ENCODE measurements at regions not wholly inside any gene's neighbourhood (a gene's known extent, or its start where the extent isn't known, plus 50 kb on each side); places are given as distances from the start of the nearest gene placed in this dataset.

GRCh38 chr3:28088811-28089526 is 152.4 kb upstream of the CMC1 start:
- no peaks in the 10 kb centered on the region for H3K4me1 ChIP-seq (ENCODE audit: insufficient read depth, low read length)
- peaks cover 10% of the 10 kb centered on the region for H3K9me3 ChIP-seq (ENCODE audit: insufficient read depth, low read length, severe bottlenecking)
- no peaks in the 10 kb centered on the region for H3K79me2 ChIP-seq (ENCODE audit: insufficient read depth, low read length)
- no peak overlapping the region for H3K27ac ChIP-seq (ENCODE audit: low read length)
- no peak overlapping the region for H3K4me3 ChIP-seq (ENCODE audit: low read depth in 1 of 2, low read length in 2 of 2)
- ATAC-seq (ENCODE audit: insufficient read depth, low read depth): no peak
- no peaks in the 10 kb centered on the region for H4K20me1 ChIP-seq (ENCODE audit: insufficient read depth, low read length)
- H2AFZ ChIP-seq (ENCODE audit: low read depth, low read length): 0 out of 2 replicates have a peak overlapping the region, but pooled peaks have one; percentile 5
- H3K36me3 ChIP-seq (ENCODE audit: insufficient read depth, low read length): no peaks in the 10 kb centered on the region
- H3K9ac ChIP-seq (ENCODE audit: low read depth, low read length): no peak overlapping the region
- H3K4me2 ChIP-seq (ENCODE audit: insufficient read depth, low read length): no peak overlapping the region
- DNase-seq: no peak
- no peak for TF ChIP-seq CTCF (IDR thresholded peaks at IDR 0.05; ENCODE audit: borderline replicate concordance, extremely low read depth, low read length, poor library complexity, severe bottlenecking)
- TF ChIP-seq EZH2 (IDR thresholded peaks at IDR 0.05; ENCODE audit: borderline replicate concordance, low read depth, low read length, severe bottlenecking): no peak
- no peaks in the 10 kb centered on the region for H3K27me3 ChIP-seq (ENCODE audit: insufficient read depth, low read length, poor library complexity)

DNA sequence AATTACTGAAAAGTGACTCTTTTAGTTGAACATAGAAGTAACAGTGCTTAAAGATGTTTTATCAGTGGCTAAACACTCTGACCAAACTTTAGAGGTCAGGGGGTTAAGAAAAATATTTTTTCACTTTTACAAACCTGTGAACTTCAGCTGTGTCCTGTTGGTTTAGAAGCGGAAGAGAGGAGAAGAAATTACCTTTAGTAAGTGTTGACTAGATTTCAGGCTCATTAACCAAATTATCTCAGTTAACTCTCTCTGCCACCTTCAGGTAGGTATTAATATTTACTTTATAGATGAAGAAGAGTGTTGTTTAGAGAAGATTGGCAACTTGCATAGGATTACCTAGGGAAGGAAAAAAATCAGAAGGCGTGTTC is 151.9 kb upstream of the CMC1 start:
- Histone ChIP-seq H3K27ac (ENCODE audit: low read length) (no peak overlapping the region), H3K4me3 (ENCODE audit: low read depth in 1 of 2, low read length in 2 of 2) (no peak overlapping the region), H3K4me1 (ENCODE audit: insufficient read depth, low read length) (no peaks in the 10 kb centered on the region), H3K4me2 (ENCODE audit: insufficient read depth, low read length) (no peak overlapping the region), H4K20me1 (ENCODE audit: insufficient read depth, low read length) (no peaks in the 10 kb centered on the region), H3K36me3 (ENCODE audit: insufficient read depth, low read length) (no peaks in the 10 kb centered on the region), H3K27me3 (ENCODE audit: insufficient read depth, low read length, poor library complexity) (no peaks in the 10 kb centered on the region), H3K9ac (ENCODE audit: low read depth, low read length) (no peak overlapping the region), H2AFZ (ENCODE audit: low read depth, low read length) (no peak overlapping the region), H3K79me2 (ENCODE audit: insufficient read depth, low read length) (no peaks in the 10 kb centered on the region), H3K9me3 (ENCODE audit: insufficient read depth, low read length, severe bottlenecking) (peaks cover 16% of the 10 kb centered on the region)
- ATAC-seq (ENCODE audit: insufficient read depth, low read depth) (no peak), DNase-seq (no peak)
- TF ChIP-seq CTCF (IDR thresholded peaks at IDR 0.05; ENCODE audit: borderline replicate concordance, extremely low read depth, low read length, poor library complexity, severe bottlenecking) (no peak), EZH2 (IDR thresholded peaks at IDR 0.05; ENCODE audit: borderline replicate concordance, low read depth, low read length, severe bottlenecking) (no peak)

- Histone ChIP-seq H3K9ac (ENCODE audit: low read depth, low read length) (no peak overlapping the region), H3K4me1 (ENCODE audit: insufficient read depth, low read length) (no peaks in the 10 kb centered on the region), H3K9me3 (ENCODE audit: insufficient read depth, low read length, severe bottlenecking) (peaks cover 9% of the 10 kb centered on the region), H3K4me3 (ENCODE audit: low read depth in 1 of 2, low read length in 2 of 2) (no peak overlapping the region), H3K79me2 (ENCODE audit: insufficient read depth, low read length) (no peaks in the 10 kb centered on the region), H4K20me1 (ENCODE audit: insufficient read depth, low read length) (no peaks in the 10 kb centered on the region), H3K27ac (ENCODE audit: low read length) (no peak overlapping the region), H3K27me3 (ENCODE audit: insufficient read depth, low read length, poor library complexity) (no peaks in the 10 kb centered on the region), H2AFZ (ENCODE audit: low read depth, low read length) (no peak overlapping the region), H3K4me2 (ENCODE audit: insufficient read depth, low read length) (no peak overlapping the region), H3K36me3 (ENCODE audit: insufficient read depth, low read length) (no peaks in the 10 kb centered on the region)
- TF ChIP-seq EZH2 (IDR thresholded peaks at IDR 0.05; ENCODE audit: borderline replicate concordance, low read depth, low read length, severe bottlenecking): no peak
- no peak for TF ChIP-seq CTCF (IDR thresholded peaks at IDR 0.05; ENCODE audit: borderline replicate concordance, extremely low read depth, low read length, poor library complexity, severe bottlenecking)
- no peak for DNase-seq
- no peak for ATAC-seq (ENCODE audit: insufficient read depth, low read depth)
These were observed 142.1 kb upstream of the CMC1 start for GRCh38 chr3:28099296-28099695.

All from DND-41 (cell line).